ENCODE measurements at regions not wholly inside any gene's neighbourhood (a gene's known extent, or its start where the extent isn't known, plus 50 kb on each side); places are given as distances from the start of the nearest gene placed in this dataset.

- ChIA-PET POLR2A (no interaction called here), SMC1A (ENCODE audit: uncharacterized antibody, unreplicated experiment) (no interaction called here), RAD21 (ENCODE audit: unreplicated experiment) (no interaction called here), CTCF (no interaction called here)
- BruUV-seq (replicated peaks), result no TSS peak
- in situ Hi-C loops (cut with MboI) (no loop called here), intact Hi-C loops (cut with micrococcal nuclease; ENCODE audit: unreplicated experiment) (no loop called here)
- ATAC-seq (no peak), FAIRE-seq (no peak), DNase-seq (ENCODE audit: low read depth, low spot score) (no peak)
- H3K4me2 ChIP-seq (ENCODE audit: control insufficient read depth, insufficient read depth), result no peak overlapping the region
- no peak overlapping the region for H3K9ac ChIP-seq (ENCODE audit: control insufficient read depth, insufficient read depth, low read length)
- no peak overlapping the region for H2AFZ ChIP-seq (ENCODE audit: control insufficient read depth, low read depth, low read length)
- TF ChIP-seq LARP7 (IDR thresholded peaks at IDR 0.05) (no peak), USF2 (IDR thresholded peaks at IDR 0.05; ENCODE audit: borderline replicate concordance, low read depth, low read length) (no peak), PBX3 (IDR thresholded peaks at IDR 0.05; ENCODE audit: insufficient replicate concordance, low read depth, low read length) (no peak), SIN3A (IDR thresholded peaks at IDR 0.05; ENCODE audit: low read depth, low read length) (no peak), SIX5 (IDR thresholded peaks at IDR 0.05; ENCODE audit: low read depth, low read length, severe bottlenecking) (no peak), IKZF2 (IDR thresholded peaks at IDR 0.05) (no peak), NFIC (IDR thresholded peaks at IDR 0.05; ENCODE audit: low read depth, low read length) (no peak), SMC3 (IDR thresholded peaks at IDR 0.05; ENCODE audit: borderline replicate concordance, low read length) (no peak), ZNF622 (IDR thresholded peaks at IDR 0.05) (no peak), CHD4 (IDR thresholded peaks at IDR 0.05) (no peak), ZBTB4 (CRISPR knock-in tag; IDR thresholded peaks at IDR 0.05) (no peak), HCFC1 (IDR thresholded peaks at IDR 0.05; ENCODE audit: low read length) (no peak), TBL1XR1 (IDR thresholded peaks at IDR 0.05; ENCODE audit: low read depth, low read length) (no peak), SREBF1 (IDR thresholded peaks at IDR 0.05; ENCODE audit: low read length) (no peak), SREBF2 (IDR thresholded peaks at IDR 0.05; ENCODE audit: low read length) (no peak), EGR1 (IDR thresholded peaks at IDR 0.05; ENCODE audit: borderline replicate concordance in 1 of 2, low read depth in 2 of 2, low read length in 2 of 2) (no peak), FOXK2 (IDR thresholded peaks at IDR 0.05) (no peak), NKRF (conservative IDR thresholded peaks at IDR 0.05) (no peak)
- H3K27me3 ChIP-seq (replicated peaks in 1 of 2; ENCODE audit: control insufficient read depth in 2 of 2, insufficient read depth in 2 of 2, low read length in 1 of 2), result no peaks in the 10 kb centered on the region; a peak in 1 of 4 replicates
- H3K9me3 ChIP-seq (replicated peaks; ENCODE audit: control insufficient read depth, insufficient read depth, low read length), result no peaks in the 10 kb centered on the region
- no peaks in the 10 kb centered on the region for H3K4me1 ChIP-seq (ENCODE audit: control insufficient read depth, insufficient read depth, low read length)
- H3K4me3 ChIP-seq, result no peak overlapping the region
- WGBS (ENCODE audit: insufficient coverage, insufficient replicate concordance, low lambda C conversion rate, missing lambda C conversion rate), result 10% methylated on average over 3 of the region's 3 CpGs
- no peaks in the 10 kb centered on the region for H3K36me3 ChIP-seq (ENCODE audit: control insufficient read depth in 2 of 2, insufficient read depth in 2 of 2, low read length in 1 of 2)
- H3K79me2 ChIP-seq (ENCODE audit: control insufficient read depth, insufficient read depth, low read length), result no peaks in the 10 kb centered on the region
- H3K27ac ChIP-seq (ENCODE audit: control insufficient read depth, insufficient read depth), result no peak overlapping the region
- no peaks in the 10 kb centered on the region for H4K20me1 ChIP-seq (ENCODE audit: control insufficient read depth, insufficient read depth)
Observed at GRCh38 chr5:126301056-126301455, 122.2 kb upstream of the GRAMD2B start.

All from GM12878 (cell line).